Activated naive CD8-positive, alpha-beta T cell treated with anti-CD3 and anti-CD28 coated beads, Interleukin-2, amount 50 U/mL, for 24 hours (primary cell): ENCODE measurements at regions not wholly inside any gene's neighbourhood (a gene's known extent, or its start where the extent isn't known, plus 50 kb on each side); places are given as distances from the start of the nearest gene placed in this dataset.
"Not testable (repeated sequence)": the region's sequence is repeated elsewhere in the genome, so short reads cannot be mapped to it uniquely, and the experiment has no call there.

Source experiments
- ATAC-seq: fragments of 150-1000 bp; cut with Tn5 transposase; one replicate; pipeline ENCODE4 v1.10.0; 2021
- DNase-seq: peaks from one replicate; pipeline ENCODE4 v3.0.0; 2021
- H3K27ac Mint-ChIP-seq: one replicate; pipeline ENCODE4 v1.8.0; 2021; ENCODE audit warnings: mild to moderate bottlenecking, mixed read lengths
- H3K27me3 Mint-ChIP-seq: one replicate; pipeline ENCODE4 v1.8.0; 2021; ENCODE audit warnings: mixed read lengths
- H3K36me3 Mint-ChIP-seq: one replicate; pipeline ENCODE4 v1.8.0; 2021; ENCODE audit warnings: low read depth, mixed read lengths
- H3K4me1 Mint-ChIP-seq: one replicate; pipeline ENCODE4 v1.8.0; 2021; ENCODE audit warnings: mixed read lengths
- H3K4me3 Mint-ChIP-seq: one replicate; pipeline ENCODE4 v1.8.0; 2021; ENCODE audit warnings: mild to moderate bottlenecking, moderate library complexity, mixed read lengths
- H3K9me3 Mint-ChIP-seq: one replicate; pipeline ENCODE4 v1.8.0; 2021; ENCODE audit warnings: mixed read lengths

- Mint-ChIP-seq H3K27me3 (peaks cover 7% of the 10 kb centered on the region), H3K9me3 (no peaks in the 10 kb centered on the region), H3K27ac (no peak overlapping the region), H3K36me3 (no peaks in the 10 kb centered on the region), H3K4me1 (no peaks in the 10 kb centered on the region), H3K4me3 (no peak overlapping the region)
- DNase-seq = no peak
- no peak for ATAC-seq
Measured at GRCh38 chr9:71270554-71270953, 149.1 kb upstream of the TRPM3 start.

GRCh38 chr9:71269859-71270258 is 148.4 kb upstream of the TRPM3 start:
- Mint-ChIP-seq H3K4me1 (no peaks in the 10 kb centered on the region), H3K4me3 (no peak overlapping the region), H3K9me3 (no peaks in the 10 kb centered on the region), H3K27ac (no peak overlapping the region), H3K27me3 (peaks cover 7% of the 10 kb centered on the region), H3K36me3 (no peaks in the 10 kb centered on the region)
- no peak for DNase-seq
- ATAC-seq = no peak

GRCh38 chr9:71268871-71269635 is 147.6 kb upstream of the TRPM3 start:
- H3K27ac Mint-ChIP-seq = no peak overlapping the region
- DNase-seq (no peak), ATAC-seq (no peak)
- peaks cover 7% of the 10 kb centered on the region for H3K27me3 Mint-ChIP-seq
- H3K4me3 Mint-ChIP-seq = no peak overlapping the region
- no peaks in the 10 kb centered on the region for H3K9me3 Mint-ChIP-seq
- no peaks in the 10 kb centered on the region for H3K4me1 Mint-ChIP-seq
- H3K36me3 Mint-ChIP-seq = no peaks in the 10 kb centered on the region

GRCh38 chr9:71263451-71263850 is 142.0 kb upstream of the TRPM3 start:
- Mint-ChIP-seq H3K9me3 (no peaks in the 10 kb centered on the region), H3K27me3 (peaks cover 9% of the 10 kb centered on the region), H3K4me1 (no peaks in the 10 kb centered on the region), H3K27ac (no peak overlapping the region), H3K4me3 (no peak overlapping the region), H3K36me3 (no peaks in the 10 kb centered on the region)
- ATAC-seq (no peak), DNase-seq (no peak)

GRCh38 chr9:71260419-71260818 is 139.0 kb upstream of the TRPM3 start:
- not testable (repeated sequence) for ATAC-seq, H3K4me1 Mint-ChIP-seq, H3K27me3 Mint-ChIP-seq, H3K36me3 Mint-ChIP-seq, H3K4me3 Mint-ChIP-seq, DNase-seq, H3K9me3 Mint-ChIP-seq, H3K27ac Mint-ChIP-seq

GRCh38 chr9:71254592-71255277 is 133.3 kb upstream of the TRPM3 start:
- Mint-ChIP-seq H3K9me3 (no peaks in the 10 kb centered on the region), H3K4me3 (no peak overlapping the region)

GRCh38 chr9:71253011-71253410 is 131.6 kb upstream of the TRPM3 start:
- H3K4me1 Mint-ChIP-seq = no peaks in the 10 kb centered on the region
- no peaks in the 10 kb centered on the region for H3K36me3 Mint-ChIP-seq
- no peak for ATAC-seq
- DNase-seq = no peak
- H3K27ac Mint-ChIP-seq = no peak overlapping the region
- no peak overlapping the region for H3K4me3 Mint-ChIP-seq
- H3K9me3 Mint-ChIP-seq = no peaks in the 10 kb centered on the region
- H3K27me3 Mint-ChIP-seq = peaks cover 2% of the 10 kb centered on the region

More at GRCh38 chr9:71254592-71255277, 133.3 kb upstream of the TRPM3 start:
- DNase-seq = no peak
- Mint-ChIP-seq H3K27ac (no peak overlapping the region), H3K27me3 (peaks cover 2% of the 10 kb centered on the region), H3K36me3 (no peaks in the 10 kb centered on the region), H3K4me1 (no peaks in the 10 kb centered on the region)
- ATAC-seq = no peak

GRCh38 chr9:71250581-71250980 is 129.2 kb upstream of the TRPM3 start:
- peaks cover 3% of the 10 kb centered on the region for H3K27me3 Mint-ChIP-seq
- no peak overlapping the region for H3K27ac Mint-ChIP-seq
- DNase-seq (no peak), ATAC-seq (no peak)
- no peaks in the 10 kb centered on the region for H3K4me1 Mint-ChIP-seq
- no peaks in the 10 kb centered on the region for H3K36me3 Mint-ChIP-seq
- H3K9me3 Mint-ChIP-seq = no peaks in the 10 kb centered on the region
- H3K4me3 Mint-ChIP-seq = no peak overlapping the region

GRCh38 chr9:71249729-71250317 is 128.4 kb upstream of the TRPM3 start:
- Mint-ChIP-seq H3K36me3 (no peaks in the 10 kb centered on the region), H3K27me3 (peaks cover 3% of the 10 kb centered on the region), H3K27ac (no peak overlapping the region), H3K9me3 (no peaks in the 10 kb centered on the region), H3K4me3 (no peak overlapping the region), H3K4me1 (no peaks in the 10 kb centered on the region)
- ATAC-seq = no peak
- no peak for DNase-seq

- Mint-ChIP-seq H3K27me3 (peaks cover 3% of the 10 kb centered on the region), H3K4me1 (no peaks in the 10 kb centered on the region), H3K4me3 (no peak overlapping the region), H3K36me3 (no peaks in the 10 kb centered on the region), H3K27ac (no peak overlapping the region), H3K9me3 (no peaks in the 10 kb centered on the region)
- ATAC-seq (no peak), DNase-seq (no peak)
Measured at GRCh38 chr9:71245651-71246050, 124.2 kb upstream of the TRPM3 start.

GRCh38 chr9:71243951-71244350 is 122.5 kb upstream of the TRPM3 start:
- Mint-ChIP-seq H3K4me3 (no peak overlapping the region), H3K27ac (no peak overlapping the region), H3K4me1 (no peaks in the 10 kb centered on the region), H3K36me3 (no peaks in the 10 kb centered on the region), H3K27me3 (peaks cover 3% of the 10 kb centered on the region), H3K9me3 (no peaks in the 10 kb centered on the region)
- no peak for ATAC-seq
- DNase-seq = no peak

GRCh38 chr9:71242081-71242480 is 120.7 kb upstream of the TRPM3 start:
- H3K36me3 Mint-ChIP-seq = no peaks in the 10 kb centered on the region
- H3K4me1 Mint-ChIP-seq = no peaks in the 10 kb centered on the region

GRCh38 chr9:71237051-71237450 is 115.6 kb upstream of the TRPM3 start:
- Mint-ChIP-seq H3K4me3 (no peak overlapping the region), H3K9me3 (no peaks in the 10 kb centered on the region), H3K27me3 (peaks cover 3% of the 10 kb centered on the region), H3K4me1 (no peaks in the 10 kb centered on the region), H3K27ac (no peak overlapping the region), H3K36me3 (no peaks in the 10 kb centered on the region)
- DNase-seq (no peak), ATAC-seq (no peak)

More at GRCh38 chr9:71242081-71242480, 120.7 kb upstream of the TRPM3 start:
- Mint-ChIP-seq H3K4me3 (no peak overlapping the region), H3K9me3 (no peaks in the 10 kb centered on the region), H3K27me3 (peaks cover 3% of the 10 kb centered on the region), H3K27ac (no peak overlapping the region)
- no peak for DNase-seq
- ATAC-seq = no peak

GRCh38 chr9:71233646-71234045 is 112.2 kb upstream of the TRPM3 start:
- Mint-ChIP-seq H3K4me3 (no peak overlapping the region), H3K9me3 (no peaks in the 10 kb centered on the region), H3K27me3 (peaks cover 3% of the 10 kb centered on the region), H3K4me1 (no peaks in the 10 kb centered on the region), H3K36me3 (no peaks in the 10 kb centered on the region), H3K27ac (no peak overlapping the region)
- no peak for ATAC-seq
- DNase-seq = no peak

GRCh38 chr9:71223953-71224538 is 102.6 kb upstream of the TRPM3 start:
- Mint-ChIP-seq H3K27ac (no peak overlapping the region), H3K27me3 (no peaks in the 10 kb centered on the region), H3K4me1 (no peaks in the 10 kb centered on the region), H3K36me3 (no peaks in the 10 kb centered on the region), H3K4me3 (no peak overlapping the region), H3K9me3 (no peaks in the 10 kb centered on the region)
- DNase-seq (no peak), ATAC-seq (no peak)
